HEK293 (cell line): ENCODE measurements at regions not wholly inside any gene's neighbourhood (a gene's known extent, or its start where the extent isn't known, plus 50 kb on each side); places are given as distances from the start of the nearest gene placed in this dataset.

Experiments
- CTCF ChIA-PET: fragments of 350-600 bp; formaldehyde crosslinking; extraction: SDS; loops from one replicate; lab custom pipeline; 2021; ENCODE audit warnings: antibody characterized with exemption; lab: Yijun Ruan, JAX
- POLR2A ChIA-PET: fragments of 300-600 bp; formaldehyde crosslinking; extraction: SDS; loops from one replicate; lab custom pipeline; 2020; ENCODE audit warnings: antibody characterized with exemption, inconsistent platforms; lab: Yijun Ruan, JAX
- H3K27ac ChIP-seq: fragments of 200-500 bp; sonication (Bioruptor generic); 2 replicates; pipeline ENCODE4 v1.5.1; 2014; ENCODE audit warnings: low read depth, low read length, control low read depth, inconsistent platforms; ENCODE audit errors: extremely low read depth
- H3K36me3 ChIP-seq, 2 experiments: fragments of 200-500 bp in 1 of 2; sonication (Bioruptor generic) in 1 of 2; 1 replicate in 1 of 2; 2 replicates in 1 of 2; pipeline ENCODE4 v1.5.1; 2014 to 2017; ENCODE audit warnings: inconsistent platforms in 2 of 2, low read length in 2 of 2; ENCODE audit not compliant: control insufficient read depth in 2 of 2, insufficient read depth in 1 of 2
- H3K4me1 ChIP-seq: fragments of 200-500 bp; sonication (Bioruptor generic); 2 replicates; pipeline ENCODE4 v1.5.1; 2014; ENCODE audit warnings: mild to moderate bottlenecking, low read length, inconsistent platforms; ENCODE audit not compliant: control insufficient read depth, insufficient read depth
- H3K4me3 ChIP-seq: 2 replicates; pipeline ENCODE4 v1.5.1; 2011; ENCODE audit warnings: low read depth, mild to moderate bottlenecking, control low read depth, low read length, moderate library complexity
- H3K9me3 ChIP-seq: fragments of 200-500 bp; sonication (Bioruptor generic); 2 replicates; pipeline ENCODE4 v1.5.1; 2014; ENCODE audit warnings: low read depth, low read length, inconsistent platforms; ENCODE audit not compliant: control insufficient read depth, insufficient read depth
- KLF16 ChIP-seq: fragments of 450-650 bp; formaldehyde crosslinking; IDR thresholded peaks from 2 replicates; pipeline ENCODE4 v1.5.1; 2017; ENCODE audit warnings: missing biosample characterization, missing genetic modification characterization
- PRDM10 ChIP-seq: fragments of 450-650 bp; formaldehyde crosslinking; IDR thresholded peaks from 2 replicates; pipeline ENCODE4 v1.5.1; 2016; ENCODE audit warnings: missing biosample characterization, missing genetic modification characterization
- SCRT1 ChIP-seq: fragments of 450-650 bp; formaldehyde crosslinking; IDR thresholded peaks from 2 replicates; pipeline ENCODE4 v1.5.1; 2016; ENCODE audit warnings: missing biosample characterization, missing genetic modification characterization, borderline replicate concordance
- ZBTB10 ChIP-seq: fragments of 450-650 bp; formaldehyde crosslinking; IDR thresholded peaks from 2 replicates; pipeline ENCODE4 v1.5.1; 2016; ENCODE audit warnings: missing biosample characterization, missing genetic modification characterization
- ZFP37 ChIP-seq: fragments of 450-650 bp; formaldehyde crosslinking; IDR thresholded peaks from 2 replicates; pipeline ENCODE4 v1.5.1; 2016; ENCODE audit warnings: missing biosample characterization, missing genetic modification characterization
- ZNF112 ChIP-seq: fragments of 450-650 bp; formaldehyde crosslinking; IDR thresholded peaks from 2 replicates; pipeline ENCODE4 v1.5.0; 2017; ENCODE audit warnings: missing biosample characterization, missing genetic modification characterization
- ZNF174 ChIP-seq: fragments of 450-650 bp; formaldehyde crosslinking; IDR thresholded peaks from 2 replicates; pipeline ENCODE4 v1.5.0; 2017; ENCODE audit warnings: missing biosample characterization, mild to moderate bottlenecking, missing genetic modification characterization
- ZNF19 ChIP-seq: fragments of 450-650 bp; formaldehyde crosslinking; IDR thresholded peaks from 2 replicates; pipeline ENCODE4; 2016; ENCODE audit warnings: missing biosample characterization, missing genetic modification characterization, low read depth
- ZNF239 ChIP-seq: fragments of 450-650 bp; formaldehyde crosslinking; IDR thresholded peaks from 2 replicates; pipeline ENCODE4 v1.5.1; 2016; ENCODE audit warnings: missing biosample characterization, missing genetic modification characterization
- ZNF501 ChIP-seq: fragments of 450-650 bp; formaldehyde crosslinking; IDR thresholded peaks from 2 replicates; pipeline ENCODE4 v1.5.1; 2016; ENCODE audit warnings: missing biosample characterization, missing genetic modification characterization
- ZNF513 ChIP-seq: fragments of 450-650 bp; IDR thresholded peaks from 2 replicates; pipeline ENCODE4 v1.5.1; 2018; ENCODE audit warnings: missing biosample characterization, missing genetic modification characterization
- ZNF518A ChIP-seq: fragments of 450-650 bp; formaldehyde crosslinking; conservative IDR thresholded peaks from 2 replicates; pipeline ENCODE4 v1.5.1; 2016; ENCODE audit warnings: low read depth, missing biosample characterization, missing genetic modification characterization
- ZNF548 ChIP-seq: fragments of 450-650 bp; formaldehyde crosslinking; IDR thresholded peaks from 2 replicates; pipeline ENCODE4 v1.5.1; 2016; ENCODE audit warnings: missing biosample characterization, missing genetic modification characterization
- ZNF560 ChIP-seq: fragments of 450-650 bp; formaldehyde crosslinking; IDR thresholded peaks from 2 replicates; pipeline ENCODE4 v1.5.1; 2017; ENCODE audit warnings: missing biosample characterization, missing genetic modification characterization, borderline replicate concordance
- ZNF658 ChIP-seq: fragments of 450-650 bp; formaldehyde crosslinking; IDR thresholded peaks from 2 replicates; pipeline ENCODE4; 2016; ENCODE audit warnings: missing biosample characterization, missing genetic modification characterization
- ZNF670 ChIP-seq: fragments of 450-650 bp; formaldehyde crosslinking; IDR thresholded peaks from 2 replicates; pipeline ENCODE4 v1.5.1; 2016; ENCODE audit warnings: missing biosample characterization, missing genetic modification characterization, low read depth
- ZNF707 ChIP-seq: fragments of 450-650 bp; formaldehyde crosslinking; IDR thresholded peaks from 2 replicates; pipeline ENCODE4 v1.5.1; 2016; ENCODE audit warnings: missing biosample characterization, missing genetic modification characterization
- ZSCAN23 ChIP-seq: fragments of 450-650 bp; formaldehyde crosslinking; IDR thresholded peaks from 2 replicates; pipeline ENCODE4 v1.5.1; 2016; ENCODE audit warnings: missing biosample characterization, missing genetic modification characterization
- ZSCAN30 ChIP-seq: fragments of 450-650 bp; IDR thresholded peaks from 2 replicates; pipeline ENCODE4 v1.5.1; 2018; ENCODE audit warnings: missing biosample characterization, mild to moderate bottlenecking, missing genetic modification characterization, moderate library complexity

GRCh38 chr7:32400676-32401075 lies 89.5 kb downstream of the LSM5 start:
- H3K36me3 ChIP-seq, result no peaks in the 10 kb centered on the region
- TF ChIP-seq ZNF670, result no peak
- TF ChIP-seq ZSCAN30, result no peak
- no peak for TF ChIP-seq ZNF174
- no peak for TF ChIP-seq ZNF658 (tag by site-specific recombination)
- no peak for TF ChIP-seq ZNF518A (tag by site-specific recombination)
- TF ChIP-seq ZNF513 (tag by site-specific recombination), result no peak
- no peak for TF ChIP-seq ZNF19 (tag by site-specific recombination)
- TF ChIP-seq KLF16 (tag by site-specific recombination), result no peak
- no peak for TF ChIP-seq ZFP37
- no peak for TF ChIP-seq SCRT1
- TF ChIP-seq ZNF548 (tag by site-specific recombination), result no peak
- no peak for TF ChIP-seq ZSCAN23
- no peak for TF ChIP-seq ZBTB10
- TF ChIP-seq ZNF239 (tag by site-specific recombination), result no peak
- TF ChIP-seq ZNF112 (tag by site-specific recombination), result no peak
- no peak for TF ChIP-seq ZNF501
- no peak for TF ChIP-seq PRDM10
- no peak for TF ChIP-seq ZNF707 (tag by site-specific recombination)
- TF ChIP-seq ZNF560 (tag by site-specific recombination), result no peak
- TF ChIP-seq, all 188 proteins: peak for 0
- POLR2A ChIA-PET, result no interaction called here
- no peaks in the 10 kb centered on the region for H3K9me3 ChIP-seq
- no peak overlapping the region for H3K27ac ChIP-seq
- CTCF ChIA-PET, result no interaction called here
- H3K4me1 ChIP-seq, result no peaks in the 10 kb centered on the region
- H3K4me3 ChIP-seq, result no peak overlapping the region
